K562 (cell line): ENCODE measurements at regions not wholly inside any gene's neighbourhood (a gene's known extent, or its start where the extent isn't known, plus 50 kb on each side); places are given as distances from the start of the nearest gene placed in this dataset.

Experiments
- ATAC-seq: fragments of 200-7000 bp; cut with Tn5 transposase; 3 replicates; pipeline ENCODE4 v1.9.1; 2020; ENCODE audit warnings: moderate library complexity
- BruUV-seq: library from RNA; stranded (reverse); fragments of 400-500 nt; replicated peaks from 2 replicates; lab custom pipeline; 2021; lab: Mats Ljungman, UMichigan
- CTCF ChIA-PET: fragments of 300-600 bp; formaldehyde crosslinking; extraction: SDS; loops from one replicate; lab custom pipeline; 2021; ENCODE audit warnings: low intra/inter-chr PET ratio; lab: Yijun Ruan, JAX
- POLR2A ChIA-PET: fragments of 300-600, 350-650 bp; sonication (Branson Sonifier 250); formaldehyde crosslinking; extraction: SDS; loops from one replicate; lab custom pipeline; 2021; ENCODE audit warnings: antibody characterized with exemption, inconsistent platforms; lab: Yijun Ruan, JAX
- DNase-seq, 4 experiments: peaks; one replicate each; pipeline versions ENCODE4 v3.0.0 to v3.0.0-alpha.2; 2011 to 2018; ENCODE audit warnings: low spot score in 3 of 4, mixed read lengths in 3 of 4; ENCODE audit errors: extremely low read depth in 1 of 4
- FAIRE-seq: peaks from 2 replicates; lab custom pipeline; 2011; peaks lifted over from hg19 to GRCh38; lab: Jason Lieb, UNC
- H2AFZ ChIP-seq: 2 replicates; pipeline ENCODE4 v1.6.0; 2011; ENCODE audit warnings: low read depth, low read length, control low read depth, inconsistent platforms
- H3K27ac ChIP-seq: fragments of 200-600 bp; 3 replicates; pipeline ENCODE4 v1.8.0; 2011; ENCODE audit warnings: low read depth, mild to moderate bottlenecking, control low read depth, inconsistent platforms, low read length, moderate library complexity, mixed read lengths; ENCODE audit errors: extremely low read depth
- H3K27me3 ChIP-seq, 2 experiments: fragments of 300-600 bp in 1 of 2; 2 replicates in 1 of 2; 3 replicates in 1 of 2; pipeline versions ENCODE4 v1.6.0 to v1.8.0; 2011; ENCODE audit warnings: inconsistent platforms in 2 of 2, low read length in 2 of 2, mild to moderate bottlenecking in 1 of 2, mixed read lengths in 1 of 2, moderate library complexity in 1 of 2; ENCODE audit not compliant: control insufficient read depth in 2 of 2, insufficient read depth in 2 of 2
- H3K36me3 ChIP-seq: fragments of 300-600 bp; 3 replicates; pipeline ENCODE4 v1.8.0; 2011; ENCODE audit warnings: mild to moderate bottlenecking, low read length, inconsistent platforms; ENCODE audit not compliant: control insufficient read depth, insufficient read depth
- H3K4me1 ChIP-seq, 2 experiments: fragments of 200-600 bp in 1 of 2; replicated peaks in 1 of 2; 2 replicates in 1 of 2; 3 replicates in 1 of 2; pipeline versions ENCODE4 v1.5.1 to v1.8.0; 2011; ENCODE audit warnings: inconsistent platforms in 2 of 2, low read length in 2 of 2, mild to moderate bottlenecking in 1 of 2, mixed read lengths in 1 of 2, moderate library complexity in 1 of 2; ENCODE audit not compliant: control insufficient read depth in 2 of 2, insufficient read depth in 2 of 2
- H3K4me2 ChIP-seq: 2 replicates; pipeline ENCODE4 v1.6.1; 2011; ENCODE audit warnings: low read length, control low read depth, inconsistent platforms, mixed read lengths; ENCODE audit not compliant: insufficient read depth
- H3K4me3 ChIP-seq: fragments of 200-600 bp; sonication (generic), shearing (Covaris generic); 2 replicates; pipeline ENCODE4 v1.5.1; 2016; ENCODE audit warnings: control low read depth, inconsistent platforms
- H3K79me2 ChIP-seq: fragments of 200-600 bp; 3 replicates; pipeline ENCODE4 v1.8.0; 2011; ENCODE audit warnings: low read length, inconsistent platforms; ENCODE audit not compliant: control insufficient read depth, insufficient read depth
- H3K9ac ChIP-seq, 2 experiments: 2 replicates each; pipeline versions ENCODE4 v1.6.0 to v1.6.1; 2011; ENCODE audit warnings: low read depth in 2 of 2, low read length in 2 of 2, control low read depth in 1 of 2, inconsistent platforms in 1 of 2, mild to moderate bottlenecking in 1 of 2, mixed read lengths in 1 of 2; ENCODE audit not compliant: insufficient read depth in 1 of 2
- H3K9me1 ChIP-seq: one replicate; pipeline ENCODE4 v1.6.0; 2011; ENCODE audit warnings: inconsistent platforms, mild to moderate bottlenecking, low read length, moderate library complexity; ENCODE audit not compliant: control insufficient read depth, insufficient read depth
- H3K9me3 ChIP-seq: replicated peaks from 2 replicates; pipeline ENCODE4 v1.5.1; 2011; ENCODE audit warnings: low read depth, low read length, inconsistent platforms; ENCODE audit not compliant: control insufficient read depth, insufficient read depth
- H4K20me1 ChIP-seq: replicated peaks from 2 replicates; pipeline ENCODE4 v1.6.1; 2011; ENCODE audit warnings: low read length, inconsistent platforms, mixed read lengths; ENCODE audit not compliant: control insufficient read depth, insufficient read depth
- PHF8 ChIP-seq: fragments of 200-600 bp; sonication (generic); IDR thresholded peaks from 2 replicates; pipeline ENCODE4 v1.6.1; 2012; ENCODE audit warnings: mixed run types, mild to moderate bottlenecking, inconsistent platforms, low read length, moderate library complexity, borderline replicate concordance
- ZNF253 ChIP-seq: fragments of 250-450 bp; sonication (Bioruptor Pico); conservative IDR thresholded peaks from 2 replicates; pipeline ENCODE4 v1.6.1; 2021; ENCODE audit warnings: mild to moderate bottlenecking
- ZNF444 ChIP-seq: fragments of 250-450 bp; sonication (Bioruptor Pico); IDR thresholded peaks from 2 replicates; pipeline ENCODE4 v1.4.0; 2020; ENCODE audit warnings: mild to moderate bottlenecking, moderate library complexity
- WGBS: fragments of 100-300 bp; shearing (Covaris generic); methylation state at CpG from one replicate; pipeline ENCODE4 v1.1.6; 2016; ENCODE audit warnings: low coverage, mixed read lengths; ENCODE audit not compliant: insufficient coverage; ENCODE audit errors: missing lambda C conversion rate; 5-methylcytosine and 5-hydroxymethylcytosine counted together
- in situ Hi-C: fragments of 300-500 bp; cut with MboI; formaldehyde crosslinking; loops from 4 replicates; pipeline ENCODE4 v1.15.0; 2018; ENCODE audit warnings: inconsistent platforms, mixed read lengths
- intact Hi-C: fragments of 100-400 bp; cut with micrococcal nuclease; formaldehyde crosslinking; loops from 2 replicates; pipeline ENCODE4 v1.14.2; 2022
- TF ChIP-seq, protein P1 (sequence below), 2 experiments: fragments of 450-650 bp; IDR thresholded peaks; 2 replicates each; pipeline ENCODE4 v1.6.1; 2018; ENCODE audit warnings: mild to moderate bottlenecking in 2 of 2, low read depth in 1 of 2; ENCODE audit not compliant: partially characterized antibody in 2 of 2
- TF ChIP-seq, protein P2 (sequence below): sonication (generic); formaldehyde crosslinking; IDR thresholded peaks from 2 replicates; pipeline ENCODE4 v1.8.0; 2023; ENCODE audit warnings: mild to moderate bottlenecking, missing genetic modification reagents
- TF ChIP-seq, protein P3 (sequence below): fragments of 250-450 bp; sonication (Bioruptor Pico); IDR thresholded peaks from 2 replicates; pipeline ENCODE4 v1.4.0; 2020

DNA sequence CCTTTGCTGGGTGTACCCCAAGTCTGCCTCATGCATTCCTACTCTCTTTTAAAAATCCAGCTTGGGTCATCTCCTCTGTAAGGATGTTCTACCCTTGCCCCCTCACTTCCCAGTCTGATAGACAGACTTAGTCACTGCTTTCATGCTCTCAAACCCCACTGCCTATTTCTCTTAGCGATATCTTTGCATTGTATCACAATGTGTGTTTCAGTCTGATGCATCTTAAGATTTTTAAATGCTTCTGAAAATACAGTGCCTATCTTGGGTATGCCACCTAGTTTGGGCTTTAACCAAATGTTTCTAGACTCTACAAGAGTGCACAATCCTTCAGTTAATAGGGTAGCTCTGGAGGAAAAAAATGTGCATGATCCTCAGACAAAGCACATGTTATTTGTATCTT lies 97.8 kb downstream of the SNX18 start (continued):
- TF ChIP-seq, protein P1, sequence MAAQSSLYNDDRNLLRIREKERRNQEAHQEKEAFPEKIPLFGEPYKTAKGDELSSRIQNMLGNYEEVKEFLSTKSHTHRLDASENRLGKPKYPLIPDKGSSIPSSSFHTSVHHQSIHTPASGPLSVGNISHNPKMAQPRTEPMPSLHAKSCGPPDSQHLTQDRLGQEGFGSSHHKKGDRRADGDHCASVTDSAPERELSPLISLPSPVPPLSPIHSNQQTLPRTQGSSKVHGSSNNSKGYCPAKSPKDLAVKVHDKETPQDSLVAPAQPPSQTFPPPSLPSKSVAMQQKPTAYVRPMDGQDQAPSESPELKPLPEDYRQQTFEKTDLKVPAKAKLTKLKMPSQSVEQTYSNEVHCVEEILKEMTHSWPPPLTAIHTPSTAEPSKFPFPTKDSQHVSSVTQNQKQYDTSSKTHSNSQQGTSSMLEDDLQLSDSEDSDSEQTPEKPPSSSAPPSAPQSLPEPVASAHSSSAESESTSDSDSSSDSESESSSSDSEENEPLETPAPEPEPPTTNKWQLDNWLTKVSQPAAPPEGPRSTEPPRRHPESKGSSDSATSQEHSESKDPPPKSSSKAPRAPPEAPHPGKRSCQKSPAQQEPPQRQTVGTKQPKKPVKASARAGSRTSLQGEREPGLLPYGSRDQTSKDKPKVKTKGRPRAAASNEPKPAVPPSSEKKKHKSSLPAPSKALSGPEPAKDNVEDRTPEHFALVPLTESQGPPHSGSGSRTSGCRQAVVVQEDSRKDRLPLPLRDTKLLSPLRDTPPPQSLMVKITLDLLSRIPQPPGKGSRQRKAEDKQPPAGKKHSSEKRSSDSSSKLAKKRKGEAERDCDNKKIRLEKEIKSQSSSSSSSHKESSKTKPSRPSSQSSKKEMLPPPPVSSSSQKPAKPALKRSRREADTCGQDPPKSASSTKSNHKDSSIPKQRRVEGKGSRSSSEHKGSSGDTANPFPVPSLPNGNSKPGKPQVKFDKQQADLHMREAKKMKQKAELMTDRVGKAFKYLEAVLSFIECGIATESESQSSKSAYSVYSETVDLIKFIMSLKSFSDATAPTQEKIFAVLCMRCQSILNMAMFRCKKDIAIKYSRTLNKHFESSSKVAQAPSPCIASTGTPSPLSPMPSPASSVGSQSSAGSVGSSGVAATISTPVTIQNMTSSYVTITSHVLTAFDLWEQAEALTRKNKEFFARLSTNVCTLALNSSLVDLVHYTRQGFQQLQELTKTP (IDR thresholded peaks at IDR 0.05; ENCODE audit: low read depth in 1 of 2, partially characterized antibody in 2 of 2), result no peak
- TF ChIP-seq ZNF253, result no peak

DNA sequence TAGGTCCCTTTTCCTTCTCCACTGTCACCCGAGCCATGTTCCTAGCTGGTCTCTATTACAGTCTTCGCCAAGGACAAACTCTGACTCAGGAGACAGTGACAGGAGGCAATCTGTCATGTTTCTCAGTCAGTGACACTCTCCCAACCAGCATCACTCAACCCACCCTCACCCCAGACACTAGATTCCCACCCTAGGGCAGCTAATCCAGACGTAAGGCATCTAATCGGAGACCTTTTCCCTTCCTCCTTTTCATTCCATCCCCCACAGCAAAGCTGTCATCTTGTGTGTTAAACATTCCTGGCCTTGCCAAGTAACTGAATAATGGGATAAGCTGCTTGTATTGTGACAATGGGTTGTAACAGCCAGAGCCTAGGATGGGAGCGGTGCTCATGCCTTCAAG lies 95.2 kb downstream of the SNX18 start:
- in situ Hi-C loops (no loop called here), intact Hi-C loops (no loop called here)
- Histone ChIP-seq H3K9ac (no peak overlapping the region), H3K4me3 (no peak overlapping the region), H3K4me1 (no peaks in the 10 kb centered on the region), H3K4me2 (no peak overlapping the region), H2AFZ (no peak overlapping the region), H3K79me2 (no peaks in the 10 kb centered on the region), H3K27me3 (peaks cover 10 to 14% of the 10 kb centered on the region in 2 experiments; a peak in 4 of 5 replicates), H3K36me3 (no peaks in the 10 kb centered on the region), H3K9me1 (no peaks in the 10 kb centered on the region), H3K27ac (no peak overlapping the region), H4K20me1 (no peaks in the 10 kb centered on the region; the same call in 1 of the 2 replicates), H3K9me3 (no peaks in the 10 kb centered on the region)
- CTCF ChIA-PET, result no interaction called here
- POLR2A ChIA-PET, result no interaction called here
- 0% methylated on average over 5 of the region's 5 CpGs for WGBS
- FAIRE-seq (no peak), DNase-seq (no peak), ATAC-seq (no peak)
- BruUV-seq, result no TSS peak
- TF ChIP-seq, protein P2, sequence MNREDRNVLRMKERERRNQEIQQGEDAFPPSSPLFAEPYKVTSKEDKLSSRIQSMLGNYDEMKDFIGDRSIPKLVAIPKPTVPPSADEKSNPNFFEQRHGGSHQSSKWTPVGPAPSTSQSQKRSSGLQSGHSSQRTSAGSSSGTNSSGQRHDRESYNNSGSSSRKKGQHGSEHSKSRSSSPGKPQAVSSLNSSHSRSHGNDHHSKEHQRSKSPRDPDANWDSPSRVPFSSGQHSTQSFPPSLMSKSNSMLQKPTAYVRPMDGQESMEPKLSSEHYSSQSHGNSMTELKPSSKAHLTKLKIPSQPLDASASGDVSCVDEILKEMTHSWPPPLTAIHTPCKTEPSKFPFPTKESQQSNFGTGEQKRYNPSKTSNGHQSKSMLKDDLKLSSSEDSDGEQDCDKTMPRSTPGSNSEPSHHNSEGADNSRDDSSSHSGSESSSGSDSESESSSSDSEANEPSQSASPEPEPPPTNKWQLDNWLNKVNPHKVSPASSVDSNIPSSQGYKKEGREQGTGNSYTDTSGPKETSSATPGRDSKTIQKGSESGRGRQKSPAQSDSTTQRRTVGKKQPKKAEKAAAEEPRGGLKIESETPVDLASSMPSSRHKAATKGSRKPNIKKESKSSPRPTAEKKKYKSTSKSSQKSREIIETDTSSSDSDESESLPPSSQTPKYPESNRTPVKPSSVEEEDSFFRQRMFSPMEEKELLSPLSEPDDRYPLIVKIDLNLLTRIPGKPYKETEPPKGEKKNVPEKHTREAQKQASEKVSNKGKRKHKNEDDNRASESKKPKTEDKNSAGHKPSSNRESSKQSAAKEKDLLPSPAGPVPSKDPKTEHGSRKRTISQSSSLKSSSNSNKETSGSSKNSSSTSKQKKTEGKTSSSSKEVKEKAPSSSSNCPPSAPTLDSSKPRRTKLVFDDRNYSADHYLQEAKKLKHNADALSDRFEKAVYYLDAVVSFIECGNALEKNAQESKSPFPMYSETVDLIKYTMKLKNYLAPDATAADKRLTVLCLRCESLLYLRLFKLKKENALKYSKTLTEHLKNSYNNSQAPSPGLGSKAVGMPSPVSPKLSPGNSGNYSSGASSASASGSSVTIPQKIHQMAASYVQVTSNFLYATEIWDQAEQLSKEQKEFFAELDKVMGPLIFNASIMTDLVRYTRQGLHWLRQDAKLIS (CRISPR knock-in tag), result no peak
- TF ChIP-seq, protein P3, sequence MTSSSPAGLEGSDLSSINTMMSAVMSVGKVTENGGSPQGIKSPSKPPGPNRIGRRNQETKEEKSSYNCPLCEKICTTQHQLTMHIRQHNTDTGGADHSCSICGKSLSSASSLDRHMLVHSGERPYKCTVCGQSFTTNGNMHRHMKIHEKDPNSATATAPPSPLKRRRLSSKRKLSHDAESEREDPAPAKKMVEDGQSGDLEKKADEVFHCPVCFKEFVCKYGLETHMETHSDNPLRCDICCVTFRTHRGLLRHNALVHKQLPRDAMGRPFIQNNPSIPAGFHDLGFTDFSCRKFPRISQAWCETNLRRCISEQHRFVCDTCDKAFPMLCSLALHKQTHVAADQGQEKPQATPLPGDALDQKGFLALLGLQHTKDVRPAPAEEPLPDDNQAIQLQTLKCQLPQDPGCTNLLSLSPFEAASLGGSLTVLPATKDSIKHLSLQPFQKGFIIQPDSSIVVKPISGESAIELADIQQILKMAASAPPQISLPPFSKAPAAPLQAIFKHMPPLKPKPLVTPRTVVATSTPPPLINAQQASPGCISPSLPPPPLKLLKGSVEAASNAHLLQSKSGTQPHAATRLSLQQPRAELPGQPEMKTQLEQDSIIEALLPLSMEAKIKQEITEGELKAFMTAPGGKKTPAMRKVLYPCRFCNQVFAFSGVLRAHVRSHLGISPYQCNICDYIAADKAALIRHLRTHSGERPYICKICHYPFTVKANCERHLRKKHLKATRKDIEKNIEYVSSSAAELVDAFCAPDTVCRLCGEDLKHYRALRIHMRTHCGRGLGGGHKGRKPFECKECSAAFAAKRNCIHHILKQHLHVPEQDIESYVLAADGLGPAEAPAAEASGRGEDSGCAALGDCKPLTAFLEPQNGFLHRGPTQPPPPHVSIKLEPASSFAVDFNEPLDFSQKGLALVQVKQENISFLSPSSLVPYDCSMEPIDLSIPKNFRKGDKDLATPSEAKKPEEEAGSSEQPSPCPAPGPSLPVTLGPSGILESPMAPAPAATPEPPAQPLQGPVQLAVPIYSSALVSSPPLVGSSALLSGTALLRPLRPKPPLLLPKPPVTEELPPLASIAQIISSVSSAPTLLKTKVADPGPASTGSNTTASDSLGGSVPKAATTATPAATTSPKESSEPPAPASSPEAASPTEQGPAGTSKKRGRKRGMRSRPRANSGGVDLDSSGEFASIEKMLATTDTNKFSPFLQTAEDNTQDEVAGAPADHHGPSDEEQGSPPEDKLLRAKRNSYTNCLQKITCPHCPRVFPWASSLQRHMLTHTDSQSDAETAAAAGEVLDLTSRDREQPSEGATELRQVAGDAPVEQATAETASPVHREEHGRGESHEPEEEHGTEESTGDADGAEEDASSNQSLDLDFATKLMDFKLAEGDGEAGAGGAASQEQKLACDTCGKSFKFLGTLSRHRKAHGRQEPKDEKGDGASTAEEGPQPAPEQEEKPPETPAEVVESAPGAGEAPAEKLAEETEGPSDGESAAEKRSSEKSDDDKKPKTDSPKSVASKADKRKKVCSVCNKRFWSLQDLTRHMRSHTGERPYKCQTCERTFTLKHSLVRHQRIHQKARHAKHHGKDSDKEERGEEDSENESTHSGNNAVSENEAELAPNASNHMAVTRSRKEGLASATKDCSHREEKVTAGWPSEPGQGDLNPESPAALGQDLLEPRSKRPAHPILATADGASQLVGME (CRISPR knock-in tag), result no peak
- no peak for TF ChIP-seq ZNF444
- TF ChIP-seq PHF8, result no peak
